PFSK-1 (cell line): ENCODE measurements at regions not wholly inside any gene's neighbourhood (a gene's known extent, or its start where the extent isn't known, plus 50 kb on each side); places are given as distances from the start of the nearest gene placed in this dataset.

Experiments used
- FOXP2 ChIP-seq: optimal IDR thresholded peaks from 2 replicates; pipeline ENCODE3; 2011; ENCODE audit warnings: borderline replicate concordance, control low read depth, inconsistent platforms; ENCODE audit not compliant: insufficient read depth; ENCODE audit errors: extremely low read length, extremely low read depth
- POLR2AphosphoS5 ChIP-seq: IDR thresholded peaks from 2 replicates; pipeline ENCODE4 v1.6.1; 2012; ENCODE audit warnings: low read depth, mild to moderate bottlenecking, control low read depth, low read length, moderate library complexity
- REST ChIP-seq, 2 experiments: IDR thresholded peaks; 2 replicates each; pipeline versions ENCODE4 v1.6.1 to v1.8.0; 2011 to 2012; ENCODE audit warnings: low read depth in 2 of 2, low read length in 2 of 2, control low read depth in 1 of 2, inconsistent platforms in 1 of 2, mild to moderate bottlenecking in 1 of 2, moderate library complexity in 1 of 2; ENCODE audit not compliant: insufficient read depth in 1 of 2
- SIN3A ChIP-seq: IDR thresholded peaks from 2 replicates; pipeline ENCODE4 v1.6.1; 2012; ENCODE audit warnings: mild to moderate bottlenecking, low read length, moderate library complexity, borderline replicate concordance; ENCODE audit not compliant: insufficient read depth
- TAF1 ChIP-seq: IDR thresholded peaks from 2 replicates; pipeline ENCODE4 v1.6.1; 2012; ENCODE audit warnings: low read length, control low read depth, borderline replicate concordance; ENCODE audit not compliant: insufficient read depth

- TF ChIP-seq POLR2AphosphoS5 = no peak
- no peak for TF ChIP-seq REST (IDR thresholded peaks at IDR 0.05; ENCODE audit: insufficient read depth in 1 of 2, low read depth in 2 of 2, low read length in 2 of 2)
- no peak for TF ChIP-seq TAF1
- no peak for TF ChIP-seq FOXP2
- no peak for TF ChIP-seq SIN3A
These were observed 61.4 kb upstream of the TRIM2 start for GRCh38 chr4:153142700-153143438.

DNA sequence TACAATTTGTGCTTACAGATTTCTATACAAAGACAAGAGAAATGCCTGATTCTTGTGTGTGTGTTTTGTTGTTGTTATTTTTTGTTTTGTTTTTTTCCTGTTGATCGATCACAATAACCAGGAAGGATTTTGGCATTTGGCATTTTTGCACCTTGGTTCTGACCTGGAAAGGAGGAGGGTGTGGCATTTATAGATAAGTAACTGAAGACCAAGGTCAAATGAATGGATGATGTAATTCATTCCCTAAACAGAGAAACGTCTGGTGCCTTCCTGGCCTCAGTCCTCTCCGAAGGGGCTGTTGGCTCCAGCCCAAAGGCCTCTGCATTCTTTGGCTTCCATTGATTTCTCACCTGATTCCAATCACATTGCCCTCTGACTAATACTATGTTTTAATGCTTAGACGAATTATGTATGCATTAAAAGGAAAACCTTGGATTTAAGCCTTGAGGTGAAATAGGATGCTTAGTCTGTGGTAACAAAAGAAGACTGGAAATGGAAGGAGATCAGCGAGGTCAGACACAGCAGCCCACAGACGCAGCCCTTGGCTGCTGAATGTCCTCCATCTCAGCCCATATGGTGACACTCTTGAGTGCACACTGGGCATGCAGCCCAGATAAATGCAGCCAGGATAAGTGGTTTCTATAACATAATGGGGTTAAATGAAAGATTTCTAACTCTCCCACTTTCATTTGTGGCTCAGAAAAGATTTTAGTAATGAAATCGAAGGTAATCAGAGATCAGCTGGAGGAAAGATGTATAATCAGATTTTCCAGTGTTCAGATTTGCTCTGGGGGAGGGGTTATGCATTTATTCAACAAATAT is 60.5 kb upstream of the TRIM2 start:
- TF ChIP-seq FOXP2 = peak; percentile 18
- peak; percentile 47; the same call in 1 of the 2 replicates for TF ChIP-seq POLR2AphosphoS5
- TF ChIP-seq TAF1 = peak; percentile 46; the same call in 1 of the 2 replicates
- peak; percentile 48; the same call in 1 of the 2 replicates for TF ChIP-seq SIN3A
- TF ChIP-seq REST (IDR thresholded peaks at IDR 0.05; ENCODE audit: insufficient read depth in 1 of 2, low read depth in 2 of 2, low read length in 2 of 2) = no peak

GRCh38 chr4:153146031-153146430 is 58.2 kb upstream of the TRIM2 start:
- no peak for TF ChIP-seq TAF1
- no peak for TF ChIP-seq FOXP2
- TF ChIP-seq POLR2AphosphoS5 = no peak
- no peak for TF ChIP-seq REST (IDR thresholded peaks at IDR 0.05; ENCODE audit: insufficient read depth in 1 of 2, low read depth in 2 of 2, low read length in 2 of 2)
- no peak for TF ChIP-seq SIN3A

DNA sequence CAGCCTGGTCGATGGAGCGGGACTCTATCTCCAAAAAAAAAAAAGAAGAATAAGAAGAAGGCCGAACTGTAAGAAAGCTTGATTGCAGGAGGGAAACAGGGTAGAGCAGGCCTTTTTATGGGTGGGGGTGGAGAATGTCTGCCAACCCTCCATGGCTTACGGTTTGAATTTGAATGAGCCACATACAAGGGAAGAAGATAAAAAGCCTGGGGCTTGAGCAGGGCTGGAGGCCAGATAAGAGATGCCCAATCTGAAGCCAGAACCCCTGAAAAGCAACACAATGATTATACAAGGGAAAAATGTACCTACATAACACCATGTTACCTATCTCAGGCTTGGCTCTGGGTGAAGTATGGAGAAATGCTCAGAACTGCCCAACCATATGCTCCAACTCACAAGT is 57.3 kb upstream of the TRIM2 start:
- no peak for TF ChIP-seq REST (IDR thresholded peaks at IDR 0.05; ENCODE audit: insufficient read depth in 1 of 2, low read depth in 2 of 2, low read length in 2 of 2)
- TF ChIP-seq FOXP2 = no peak
- TF ChIP-seq TAF1 = no peak
- TF ChIP-seq POLR2AphosphoS5 = no peak
- no peak for TF ChIP-seq SIN3A
